ENCODE measurements at regions not wholly inside any gene's neighbourhood (a gene's known extent, or its start where the extent isn't known, plus 50 kb on each side); places are given as distances from the start of the nearest gene placed in this dataset.

GRCh38 chr9:32873553-32873952, 90.2 kb downstream of the TMEM215 start:
- TF ChIP-seq POLR2A (IDR thresholded peaks at IDR 0.05; ENCODE audit: low read length): no peak
- TF ChIP-seq GATA1 (IDR thresholded peaks at IDR 0.05; ENCODE audit: low read depth, low read length): no peak

Data from erythroblast (primary cell).